GM23338 (cell line): ENCODE measurements at regions not wholly inside any gene's neighbourhood (a gene's known extent, or its start where the extent isn't known, plus 50 kb on each side); places are given as distances from the start of the nearest gene placed in this dataset.

ENCODE experiments used
- CTCF ChIP-seq, 2 experiments: fragments of 200-600 bp in 1 of 2; sonication (generic) in 1 of 2; conservative IDR thresholded peaks; 2 replicates each; pipeline versions ENCODE4 v1.5.1 to v1.6.1; 2016 to 2017; ENCODE audit warnings: antibody characterized with exemption in 2 of 2, low read depth in 2 of 2, mild to moderate bottlenecking in 2 of 2, moderate library complexity in 1 of 2
- EZH2 ChIP-seq: fragments of 200-600 bp; sonication (generic); IDR thresholded peaks from one replicate; pipeline ENCODE4 v1.8.0; 2017; ENCODE audit warnings: antibody characterized with exemption, mild to moderate bottlenecking, low read depth; ENCODE audit not compliant: unreplicated experiment
- EZH2phosphoT487 ChIP-seq: fragments of 200-600 bp; sonication (generic); IDR thresholded peaks from one replicate; pipeline ENCODE4 v1.8.1; 2018; ENCODE audit warnings: antibody characterized with exemption; ENCODE audit not compliant: unreplicated experiment
- POLR2AphosphoS5 ChIP-seq: IDR thresholded peaks from 2 replicates; pipeline ENCODE4 v1.6.1; 2016; ENCODE audit warnings: antibody characterized with exemption, low read depth

GRCh38 chr2:7632420-7632819, 715.2 kb downstream of the RNF144A start:
- TF ChIP-seq CTCF (conservative IDR thresholded peaks at IDR 0.05; ENCODE audit: low read depth in 2 of 2) (no peak), POLR2AphosphoS5 (no peak), EZH2phosphoT487 (no peak), EZH2 (no peak)
